Activated CD4-positive, CD25-positive, alpha-beta regulatory T cell treated with anti-CD3 and anti-CD28 coated beads, Interleukin-2, amount 50 U/mL, for 16 hours (primary cell): ENCODE measurements at regions not wholly inside any gene's neighbourhood (a gene's known extent, or its start where the extent isn't known, plus 50 kb on each side); places are given as distances from the start of the nearest gene placed in this dataset.
"Not testable (repeated sequence)": the region's sequence is repeated elsewhere in the genome, so short reads cannot be mapped to it uniquely, and the experiment has no call there.

ENCODE experiments used
- DNase-seq: peaks from one replicate; pipeline ENCODE4 v3.0.0-alpha.2; 2020; ENCODE audit warnings: low read depth, low spot score

GRCh38 chrX:40887476-40887875 is 152.1 kb upstream of the MED14 start:
- DNase-seq: no peak

GRCh38 chrX:40891798-40892197 is 156.5 kb upstream of the MED14 start:
- no peak for DNase-seq

DNA sequence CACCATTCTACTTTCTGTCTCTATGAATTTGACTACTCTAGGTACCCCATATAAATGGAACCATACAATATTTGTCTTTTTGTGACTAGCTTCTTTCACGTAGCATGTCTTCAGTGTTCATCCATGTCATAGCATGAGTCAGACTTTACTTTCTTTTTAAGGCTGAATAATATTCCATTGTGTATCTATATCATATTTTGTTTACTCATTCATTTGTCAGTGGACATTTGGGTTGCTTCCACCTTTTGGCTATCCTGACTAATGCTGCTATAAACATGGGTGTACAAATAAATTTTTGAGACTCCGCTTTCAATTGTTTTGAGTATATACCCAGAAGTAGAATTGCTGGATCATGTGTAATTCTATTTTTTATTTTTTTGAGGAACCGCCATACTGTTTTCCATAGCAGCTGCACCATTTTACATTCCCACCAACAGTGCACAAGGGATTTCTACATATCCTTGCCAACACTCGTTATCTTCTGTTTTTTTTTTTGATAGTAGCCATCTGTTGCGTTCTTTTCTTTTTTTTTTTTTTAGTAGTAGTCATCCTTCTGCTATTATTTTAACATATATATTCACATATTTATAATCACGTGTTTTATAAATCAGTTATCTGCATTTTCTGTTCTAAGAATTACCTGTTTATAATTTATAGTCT is 158.0 kb upstream of the MED14 start:
- DNase-seq: no peak

- DNase-seq: no peak
Observed at GRCh38 chrX:40895246-40895645, 159.9 kb upstream of the MED14 start.

DNA sequence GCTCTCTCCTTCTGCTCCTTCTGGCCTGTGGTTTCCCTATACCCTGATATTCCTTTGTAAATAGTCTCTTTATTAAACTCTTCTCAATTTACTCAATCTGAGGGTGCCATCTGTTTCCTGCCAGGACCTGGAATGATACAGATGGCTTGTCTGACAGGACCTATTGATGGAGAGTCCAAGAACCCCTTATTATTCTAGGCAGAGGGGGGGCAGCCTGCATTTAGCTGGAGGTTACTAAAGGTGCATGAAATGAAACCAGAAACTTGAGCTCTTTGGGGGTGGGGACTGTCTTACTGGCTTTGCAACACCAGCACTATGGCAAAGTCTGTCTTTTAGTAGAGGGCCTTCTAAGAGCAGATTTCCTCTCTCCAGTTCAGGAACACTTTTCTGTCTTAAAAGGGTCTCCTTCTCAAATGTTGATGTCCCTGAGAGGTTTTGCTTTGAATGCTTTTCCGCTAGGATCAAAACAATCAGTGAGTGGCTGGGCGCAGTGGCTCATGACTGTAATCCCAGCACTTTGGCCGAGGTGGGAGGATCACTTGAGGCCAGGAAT is 162.5 kb upstream of the MED14 start:
- no peak for DNase-seq

DNA sequence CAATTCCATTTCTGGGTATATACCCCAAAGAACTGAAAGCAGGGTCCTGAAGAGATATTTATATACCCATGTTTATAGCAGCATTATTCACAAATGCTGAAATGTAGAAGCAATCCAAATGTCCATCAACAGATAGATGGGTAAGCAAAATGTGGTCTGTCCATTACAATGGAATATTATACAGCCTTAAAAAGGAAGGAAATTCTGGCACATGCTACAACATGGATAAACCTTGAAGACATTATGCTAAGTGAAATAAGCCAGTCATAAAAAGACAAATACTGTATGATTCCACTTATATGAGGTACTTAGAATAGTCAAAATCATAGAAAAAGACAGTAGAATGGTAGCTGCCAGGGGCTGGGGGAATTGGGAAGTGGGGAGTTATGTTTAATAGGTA is 169.4 kb upstream of the MED14 start:
- DNase-seq: not testable (repeated sequence)

DNA sequence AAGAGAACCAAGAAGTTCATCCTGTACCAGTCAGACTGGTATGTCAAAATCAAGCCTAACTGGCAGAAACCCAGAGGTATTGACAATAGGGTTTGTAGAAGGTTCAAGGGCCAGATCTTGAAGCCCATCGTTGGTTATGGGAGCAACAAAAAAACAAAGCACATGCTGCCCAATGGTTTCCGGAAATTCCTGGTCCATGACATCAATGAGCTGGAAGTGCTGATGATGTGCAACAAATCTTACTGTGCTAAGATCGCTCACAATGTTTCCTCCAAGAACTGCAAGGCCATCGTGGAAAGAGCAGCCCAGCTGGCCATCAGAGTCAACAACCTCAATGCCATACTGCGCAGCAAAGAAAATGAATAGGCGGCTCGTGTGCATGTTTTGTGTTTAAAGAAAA is 172.7 kb upstream of the MED14 start:
- no peak for DNase-seq

GRCh38 chrX:40908857-40909475 is 173.6 kb upstream of the MED14 start:
- no peak for DNase-seq

- DNase-seq: no peak
Observed at GRCh38 chrX:40912166-40912565, 173.1 kb upstream of the USP9X start.

DNA sequence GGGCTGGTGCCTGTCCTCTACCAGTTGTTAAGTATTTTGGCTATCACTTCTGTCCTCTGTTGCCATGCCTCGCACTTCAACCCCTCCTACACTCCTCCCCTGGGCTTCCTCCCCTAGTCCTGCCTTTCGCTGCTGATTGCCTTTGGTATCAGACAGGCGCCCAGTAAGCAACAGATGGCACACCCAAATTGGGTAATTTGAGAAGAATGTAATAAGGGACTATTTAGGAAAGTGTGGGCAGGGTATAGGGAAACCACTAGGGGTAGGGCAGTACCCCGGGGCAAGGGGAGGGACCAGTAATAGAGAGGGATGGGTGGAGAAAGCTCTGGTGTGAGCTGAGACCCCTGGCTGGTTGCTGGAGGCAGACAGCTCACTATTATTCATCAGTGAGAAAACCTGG is 172.7 kb upstream of the USP9X start:
- no peak for DNase-seq

DNA sequence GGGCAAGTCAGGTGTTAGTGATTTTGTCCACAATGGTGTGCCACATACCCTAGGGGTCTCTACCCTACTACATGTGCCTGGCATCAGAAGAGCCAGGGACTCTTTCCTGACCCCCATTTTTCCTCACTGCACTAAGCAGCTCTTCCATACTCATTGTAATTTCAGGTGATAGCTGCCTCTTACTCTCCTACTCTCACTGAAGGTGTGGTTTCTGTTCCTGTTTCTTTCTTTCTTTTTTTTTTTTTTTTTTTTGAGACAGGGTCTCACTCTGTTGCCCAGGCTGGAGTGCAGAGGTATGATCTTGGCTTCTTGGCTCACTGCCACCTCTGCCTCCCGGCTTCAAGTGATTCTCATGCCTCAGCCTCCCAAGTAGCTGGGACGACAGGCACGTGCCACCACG is 164.9 kb upstream of the USP9X start:
- no peak for DNase-seq

DNA sequence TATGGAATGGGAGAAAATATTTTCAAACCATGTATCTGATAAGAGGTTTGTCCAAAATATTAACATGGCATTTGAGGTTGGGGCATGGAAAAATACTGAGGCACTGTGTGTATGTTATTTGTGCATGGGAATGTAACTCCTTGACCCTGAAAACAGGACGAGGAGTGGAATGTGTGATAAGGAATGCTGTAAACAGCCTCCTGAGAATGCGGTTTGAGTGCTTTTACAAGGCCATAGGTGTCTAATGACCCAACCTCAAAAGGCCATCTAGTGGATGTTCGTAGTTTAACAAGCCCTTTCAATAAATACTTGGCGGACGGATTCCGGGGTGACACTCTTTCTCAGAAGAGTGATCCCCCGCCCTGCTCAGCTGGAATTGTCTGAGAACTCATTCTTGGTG is 162.9 kb upstream of the USP9X start:
- no peak for DNase-seq

DNA sequence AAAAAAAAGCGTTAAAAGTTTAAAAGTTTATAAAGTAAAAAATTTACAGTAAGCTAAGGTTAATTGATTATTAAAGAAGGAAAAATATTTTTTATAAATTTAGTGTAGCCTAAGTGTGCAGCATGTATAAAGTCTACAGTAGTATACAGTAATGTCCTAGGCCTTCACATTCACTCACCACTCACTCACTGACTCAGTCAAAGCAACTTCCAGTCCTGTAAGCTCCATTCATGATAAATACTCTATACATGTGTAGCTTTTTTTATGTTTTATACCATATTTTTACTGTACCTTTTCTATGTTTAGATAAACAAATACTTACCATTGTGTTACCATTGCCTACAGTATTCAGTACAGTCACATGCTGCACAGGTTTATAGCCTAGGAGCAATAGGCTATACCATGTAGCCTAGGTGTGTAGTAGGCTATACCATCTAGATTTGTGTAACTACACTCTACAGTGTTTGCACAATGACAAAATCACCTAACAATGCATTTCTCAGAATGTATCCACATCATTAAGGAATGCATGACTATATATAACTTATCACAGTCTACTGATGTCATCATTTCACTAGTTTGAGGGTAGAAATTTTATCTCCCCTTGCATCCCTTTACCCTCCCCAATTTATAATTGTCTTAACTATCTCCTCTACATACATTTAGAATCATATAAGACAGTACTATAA is 158.4 kb upstream of the USP9X start:
- not testable (repeated sequence) for DNase-seq

- no peak for DNase-seq
Observed at GRCh38 chrX:40928076-40928475, 157.2 kb upstream of the USP9X start.

DNA sequence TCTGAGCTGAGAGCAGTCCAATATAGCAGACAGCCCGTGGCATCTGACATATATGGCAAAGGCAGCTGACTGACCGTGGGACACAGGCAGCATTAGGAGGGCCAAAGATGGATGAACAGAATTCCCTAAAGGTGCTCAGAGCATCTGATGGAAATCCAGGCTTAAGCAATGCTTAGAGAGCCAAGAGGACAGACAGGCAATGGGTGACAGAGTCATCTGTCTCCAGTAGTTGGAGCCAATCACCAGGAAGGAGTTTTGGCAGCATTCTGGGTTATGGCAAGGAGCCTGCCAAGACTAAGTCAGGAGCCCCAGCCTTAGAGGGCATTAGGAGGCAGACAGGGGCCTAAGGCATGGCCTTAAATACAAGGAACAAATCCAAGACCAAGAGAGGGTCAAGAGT is 153.3 kb upstream of the USP9X start:
- DNase-seq: no peak

- DNase-seq: no peak
Observed at GRCh38 chrX:40933132-40933705, 152.0 kb upstream of the USP9X start.

DNA sequence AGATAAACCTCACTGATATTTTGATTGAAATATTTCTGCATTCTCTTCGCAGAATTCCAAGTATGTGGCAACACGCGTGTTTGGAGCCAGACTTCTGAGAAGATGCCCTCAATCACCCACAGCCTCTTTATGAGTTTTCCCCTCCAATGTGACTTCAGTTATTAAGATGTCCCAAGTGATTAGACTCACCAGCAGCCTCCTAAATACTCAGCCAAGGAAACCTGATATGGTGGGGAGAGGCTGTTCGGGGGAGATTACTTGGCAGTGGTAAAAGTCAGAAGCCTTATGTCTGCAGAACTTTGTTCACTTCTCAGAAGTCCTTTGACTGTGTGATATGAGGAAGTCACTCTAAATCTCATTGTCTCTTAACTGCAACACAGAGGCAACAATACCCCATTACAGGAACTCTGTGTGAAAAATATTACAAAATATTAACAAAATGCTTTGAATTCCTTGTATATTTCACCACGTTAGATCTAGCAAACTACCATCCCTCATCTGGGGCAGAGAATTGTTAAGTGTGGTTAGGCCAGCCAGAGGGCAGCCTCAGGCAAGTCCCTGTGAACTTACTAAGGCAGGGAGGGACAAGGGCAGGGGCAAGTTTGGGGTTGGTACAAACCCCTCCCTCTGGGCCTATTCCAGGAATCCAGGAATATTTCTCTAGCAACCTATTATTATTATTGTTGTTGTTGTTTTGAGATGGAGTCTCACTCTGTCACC is 151.4 kb upstream of the USP9X start:
- no peak for DNase-seq

DNA sequence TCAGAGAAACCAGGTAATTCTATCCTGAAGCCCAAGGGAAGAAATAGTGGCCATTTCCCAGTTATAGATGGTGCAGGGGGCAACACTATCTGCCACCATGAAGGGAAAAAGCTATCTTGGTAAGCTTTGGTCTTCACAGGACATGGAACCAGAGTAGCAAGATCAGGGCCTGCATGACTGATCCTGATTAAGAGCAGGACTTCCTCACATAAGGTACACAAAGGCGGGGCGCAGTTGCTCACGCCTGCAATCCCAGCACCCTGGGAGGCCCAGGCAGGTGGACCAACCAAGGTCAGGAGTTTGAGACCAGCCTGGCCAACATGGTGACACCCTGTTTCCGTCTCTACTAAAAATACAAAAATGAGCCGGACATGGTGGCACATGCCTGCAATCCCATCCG is 148.4 kb upstream of the USP9X start:
- DNase-seq: no peak

GRCh38 chrX:40938423-40938822 is 146.8 kb upstream of the USP9X start:
- DNase-seq: no peak

GRCh38 chrX:40943093-40943641 is 142.1 kb upstream of the USP9X start:
- DNase-seq: no peak

GRCh38 chrX:40945361-40945713 is 139.9 kb upstream of the USP9X start:
- no peak for DNase-seq

- DNase-seq: no peak
Observed at GRCh38 chrX:40947276-40947675, 138.0 kb upstream of the USP9X start.
